HFFc6 (cell line): ENCODE measurements at regions not wholly inside any gene's neighbourhood (a gene's known extent, or its start where the extent isn't known, plus 50 kb on each side); places are given as distances from the start of the nearest gene placed in this dataset.

Source experiments
- DNase-seq: peaks from one replicate; pipeline ENCODE4 v3.0.0-alpha.2; 2018
- H3K27ac Mint-ChIP-seq: 2 replicates; pipeline ENCODE4 v1.8.0; 2020; ENCODE audit warnings: mild to moderate bottlenecking, mixed read lengths
- H3K27me3 Mint-ChIP-seq: 2 replicates; pipeline ENCODE4 v1.8.0; 2021; ENCODE audit warnings: mild to moderate bottlenecking, moderate library complexity, mixed read lengths; ENCODE audit not compliant: insufficient read depth
- H3K36me3 Mint-ChIP-seq: 2 replicates; pipeline ENCODE4 v1.8.0; 2021; ENCODE audit warnings: low read depth, mixed read lengths
- H3K4me1 Mint-ChIP-seq: 2 replicates; pipeline ENCODE4 v1.8.0; 2020; ENCODE audit warnings: low read depth, mixed read lengths
- H3K4me3 Mint-ChIP-seq: 2 replicates; pipeline ENCODE4 v1.8.0; 2020; ENCODE audit warnings: mild to moderate bottlenecking, moderate library complexity, mixed read lengths
- H3K9me3 Mint-ChIP-seq: 2 replicates; pipeline ENCODE4 v1.8.0; 2020; ENCODE audit warnings: mild to moderate bottlenecking, mixed read lengths
- TF ChIP-seq, protein P1 (sequence below): fragments of 200-600 bp; sonication (generic); IDR thresholded peaks from 2 replicates; pipeline ENCODE4 v1.5.0; 2021; ENCODE audit warnings: antibody characterized with exemption, mild to moderate bottlenecking

DNA sequence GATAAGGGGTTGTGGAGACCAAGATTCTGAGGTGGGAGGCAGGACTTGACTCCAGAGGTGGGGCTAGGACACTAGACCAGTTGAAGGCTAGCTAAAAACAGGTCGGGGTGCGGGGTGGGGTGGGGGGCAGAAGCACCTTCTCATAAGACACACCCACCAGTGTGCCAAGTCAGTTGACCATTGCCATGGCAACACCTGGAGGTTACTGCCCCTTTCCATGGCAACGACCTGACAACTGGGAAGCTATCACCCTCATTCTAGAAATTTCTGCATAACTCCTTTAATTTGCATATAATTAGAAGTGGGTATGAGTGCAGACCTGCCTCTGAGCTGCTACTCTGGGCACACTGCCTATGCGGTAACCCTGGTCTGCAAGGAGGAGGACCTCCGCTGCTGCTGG lies 53.9 kb upstream of the ALOX12 start:
- Mint-ChIP-seq H3K4me3 (no peak overlapping the region), H3K36me3 (no peaks in the 10 kb centered on the region), H3K27ac (no peak overlapping the region), H3K4me1 (peaks cover 28% of the 10 kb centered on the region; the same call in 1 of the 2 replicates), H3K9me3 (no peaks in the 10 kb centered on the region), H3K27me3 (peaks cover 4% of the 10 kb centered on the region; the same call in 1 of the 2 replicates)
- TF ChIP-seq, protein P1, sequence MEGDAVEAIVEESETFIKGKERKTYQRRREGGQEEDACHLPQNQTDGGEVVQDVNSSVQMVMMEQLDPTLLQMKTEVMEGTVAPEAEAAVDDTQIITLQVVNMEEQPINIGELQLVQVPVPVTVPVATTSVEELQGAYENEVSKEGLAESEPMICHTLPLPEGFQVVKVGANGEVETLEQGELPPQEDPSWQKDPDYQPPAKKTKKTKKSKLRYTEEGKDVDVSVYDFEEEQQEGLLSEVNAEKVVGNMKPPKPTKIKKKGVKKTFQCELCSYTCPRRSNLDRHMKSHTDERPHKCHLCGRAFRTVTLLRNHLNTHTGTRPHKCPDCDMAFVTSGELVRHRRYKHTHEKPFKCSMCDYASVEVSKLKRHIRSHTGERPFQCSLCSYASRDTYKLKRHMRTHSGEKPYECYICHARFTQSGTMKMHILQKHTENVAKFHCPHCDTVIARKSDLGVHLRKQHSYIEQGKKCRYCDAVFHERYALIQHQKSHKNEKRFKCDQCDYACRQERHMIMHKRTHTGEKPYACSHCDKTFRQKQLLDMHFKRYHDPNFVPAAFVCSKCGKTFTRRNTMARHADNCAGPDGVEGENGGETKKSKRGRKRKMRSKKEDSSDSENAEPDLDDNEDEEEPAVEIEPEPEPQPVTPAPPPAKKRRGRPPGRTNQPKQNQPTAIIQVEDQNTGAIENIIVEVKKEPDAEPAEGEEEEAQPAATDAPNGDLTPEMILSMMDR: no peak
- DNase-seq: no peak

DNA sequence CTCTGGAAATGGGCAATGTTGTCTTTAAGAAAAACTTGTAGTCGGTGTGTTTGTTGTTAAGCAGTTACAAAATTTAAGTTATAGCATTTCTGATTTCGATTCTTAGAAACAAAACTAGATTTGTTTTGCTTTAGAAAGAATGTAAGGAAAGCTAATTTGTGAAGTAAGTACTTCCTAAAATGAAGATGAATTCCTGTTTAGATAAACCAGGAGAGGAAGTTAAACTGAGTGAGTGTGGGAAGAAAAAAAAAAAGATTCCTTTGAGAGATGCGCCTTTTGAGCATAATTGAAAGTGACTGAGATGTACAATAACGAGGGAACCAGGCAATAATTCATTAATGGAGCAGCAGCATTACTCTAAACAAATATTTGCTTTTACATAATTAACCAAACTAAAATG lies 52.4 kb upstream of the ALOX12 start:
- H3K36me3 Mint-ChIP-seq: no peaks in the 10 kb centered on the region
- H3K9me3 Mint-ChIP-seq: no peaks in the 10 kb centered on the region
- no peak overlapping the region for H3K4me3 Mint-ChIP-seq
- DNase-seq: no peak
- TF ChIP-seq, protein P1: no peak
- no peak overlapping the region for H3K27ac Mint-ChIP-seq
- H3K27me3 Mint-ChIP-seq: peaks cover 4% of the 10 kb centered on the region; the same call in 1 of the 2 replicates
- H3K4me1 Mint-ChIP-seq: peaks cover 33% of the 10 kb centered on the region
